KMS-11 (cell line): ENCODE measurements at regions not wholly inside any gene's neighbourhood (a gene's known extent, or its start where the extent isn't known, plus 50 kb on each side); places are given as distances from the start of the nearest gene placed in this dataset.

Experiments used
- H2AFZ ChIP-seq: fragments of 200-600 bp; sonication (generic); 2 replicates; pipeline ENCODE4 v1.6.1; 2016; ENCODE audit warnings: antibody characterized with exemption, mixed run types, low read depth
- H3K27ac ChIP-seq: fragments of 200-600 bp; sonication (generic); 2 replicates; pipeline ENCODE4 v1.6.1; 2016; ENCODE audit warnings: mild to moderate bottlenecking, mixed run types
- H3K27me3 ChIP-seq: fragments of 200-600 bp; sonication (generic); 2 replicates; pipeline ENCODE4 v1.6.1; 2017; ENCODE audit warnings: mild to moderate bottlenecking, low read depth, mixed run types, moderate library complexity; ENCODE audit not compliant: insufficient read depth
- H3K36me3 ChIP-seq: fragments of 200-600 bp; sonication (generic); 2 replicates; pipeline ENCODE4 v1.6.1; 2017; ENCODE audit warnings: mild to moderate bottlenecking, mixed run types; ENCODE audit not compliant: insufficient read depth
- H3K4me1 ChIP-seq: fragments of 200-600 bp; sonication (generic); 2 replicates; pipeline ENCODE4 v1.6.1; 2016; ENCODE audit warnings: mild to moderate bottlenecking, low read depth, mixed run types; ENCODE audit not compliant: poor library complexity, severe bottlenecking
- H3K4me2 ChIP-seq: fragments of 200-600 bp; sonication (generic); 2 replicates; pipeline ENCODE4 v1.7.0; 2016; ENCODE audit warnings: mild to moderate bottlenecking, mixed run types
- H3K4me3 ChIP-seq: fragments of 200-600 bp; sonication (generic); IDR thresholded peaks from 2 replicates; pipeline ENCODE4 v1.6.1; 2017; ENCODE audit warnings: low read depth, low read length, mixed read lengths; ENCODE audit not compliant: insufficient read depth
- H3K79me2 ChIP-seq: fragments of 200-600 bp; sonication (generic); 2 replicates; pipeline ENCODE4 v1.6.1; 2016; ENCODE audit warnings: low read depth, mixed run types; ENCODE audit not compliant: insufficient read depth
- H3K9ac ChIP-seq: fragments of 200-600 bp; sonication (generic); 2 replicates; pipeline ENCODE4 v1.6.1; 2016; ENCODE audit warnings: mild to moderate bottlenecking, mixed run types
- H4K20me1 ChIP-seq: fragments of 200-600 bp; sonication (generic); 2 replicates; pipeline ENCODE4 v1.6.1; 2016; ENCODE audit warnings: mild to moderate bottlenecking, mixed run types; ENCODE audit not compliant: insufficient read depth
- CTCF ChIP-seq: fragments of 200-600 bp; sonication (generic); conservative IDR thresholded peaks from 2 replicates; pipeline ENCODE4 v1.6.1; 2017; ENCODE audit warnings: low read depth, mild to moderate bottlenecking, antibody characterized with exemption, low read length, moderate library complexity, mixed read lengths

GRCh38 chr9:90514877-90515276 is 127.7 kb downstream of the DIRAS2 start:
- H3K27me3 ChIP-seq, result no peaks in the 10 kb centered on the region
- H4K20me1 ChIP-seq, result no peaks in the 10 kb centered on the region
- H3K27ac ChIP-seq, result no peak overlapping the region
- H2AFZ ChIP-seq, result no peak overlapping the region
- H3K4me3 ChIP-seq, result no peak overlapping the region
- no peaks in the 10 kb centered on the region for H3K4me1 ChIP-seq
- H3K9ac ChIP-seq, result no peak overlapping the region
- TF ChIP-seq CTCF, result no peak
- H3K79me2 ChIP-seq, result no peaks in the 10 kb centered on the region
- no peaks in the 10 kb centered on the region for H3K36me3 ChIP-seq
- no peak overlapping the region for H3K4me2 ChIP-seq

- H3K4me3 ChIP-seq, result no peak overlapping the region
- H3K4me1 ChIP-seq, result no peaks in the 10 kb centered on the region
- no peak overlapping the region for H3K9ac ChIP-seq
- no peak for TF ChIP-seq CTCF
- no peak overlapping the region for H2AFZ ChIP-seq
- no peaks in the 10 kb centered on the region for H3K27me3 ChIP-seq
- no peaks in the 10 kb centered on the region for H4K20me1 ChIP-seq
- H3K27ac ChIP-seq, result no peak overlapping the region
- no peak overlapping the region for H3K4me2 ChIP-seq
- H3K79me2 ChIP-seq, result no peaks in the 10 kb centered on the region
- no peaks in the 10 kb centered on the region for H3K36me3 ChIP-seq
Measured at GRCh38 chr9:90515510-90515909, 127.1 kb downstream of the DIRAS2 start.

- H3K4me2 ChIP-seq, result no peak overlapping the region
- no peak overlapping the region for H3K9ac ChIP-seq
- no peak for TF ChIP-seq CTCF
- H3K27me3 ChIP-seq, result no peaks in the 10 kb centered on the region
- H3K4me3 ChIP-seq, result no peak overlapping the region
- H3K27ac ChIP-seq, result no peak overlapping the region
- H2AFZ ChIP-seq, result no peak overlapping the region
- no peaks in the 10 kb centered on the region for H3K79me2 ChIP-seq
- H4K20me1 ChIP-seq, result no peaks in the 10 kb centered on the region
- no peaks in the 10 kb centered on the region for H3K36me3 ChIP-seq
- no peaks in the 10 kb centered on the region for H3K4me1 ChIP-seq
Measured at GRCh38 chr9:90517103-90517502, 125.5 kb downstream of the DIRAS2 start.

GRCh38 chr9:90521811-90522570 is 120.6 kb downstream of the DIRAS2 start:
- Histone ChIP-seq H3K4me1 (no peaks in the 10 kb centered on the region), H4K20me1 (no peaks in the 10 kb centered on the region), H3K27me3 (no peaks in the 10 kb centered on the region), H3K79me2 (no peaks in the 10 kb centered on the region), H3K36me3 (no peaks in the 10 kb centered on the region), H3K27ac (no peak overlapping the region), H3K4me2 (no peak overlapping the region), H3K4me3 (no peak overlapping the region), H3K9ac (no peak overlapping the region), H2AFZ (no peak overlapping the region)
- no peak for TF ChIP-seq CTCF
